ENCODE measurements at regions not wholly inside any gene's neighbourhood (a gene's known extent, or its start where the extent isn't known, plus 50 kb on each side); places are given as distances from the start of the nearest gene placed in this dataset.
"Not testable (repeated sequence)": the region's sequence is repeated elsewhere in the genome, so short reads cannot be mapped to it uniquely, and the experiment has no call there.

- H3K9me3 Mint-ChIP-seq: no peaks in the 10 kb centered on the region
- H3K4me1 Mint-ChIP-seq: no peaks in the 10 kb centered on the region
- no peak overlapping the region for H3K4me3 Mint-ChIP-seq
- ChIA-PET CTCF (no interaction called here), POLR2A (no interaction called here)
- no peak overlapping the region for H3K27ac Mint-ChIP-seq
- no peaks in the 10 kb centered on the region for H3K27me3 Mint-ChIP-seq
- no peak for DNase-seq
- H3K36me3 Mint-ChIP-seq (ENCODE audit: low read depth): no peaks in the 10 kb centered on the region
Measured at GRCh38 chr5:10892911-10893215, 131.8 kb upstream of the DAP start.

GRCh38 chr5:10892147-10892910 is 131.3 kb upstream of the DAP start:
- POLR2A ChIA-PET: no interaction called here

GRCh38 chr5:10891193-10891592 is 130.2 kb upstream of the DAP start:
- POLR2A ChIA-PET: no interaction called here
- Mint-ChIP-seq H3K4me1 (no peaks in the 10 kb centered on the region), H3K27me3 (no peaks in the 10 kb centered on the region), H3K36me3 (ENCODE audit: low read depth) (no peaks in the 10 kb centered on the region), H3K27ac (no peak overlapping the region), H3K9me3 (no peaks in the 10 kb centered on the region), H3K4me3 (no peak overlapping the region)
- CTCF ChIA-PET: no interaction called here
- DNase-seq: no peak

More at GRCh38 chr5:10892147-10892910, 131.3 kb upstream of the DAP start:
- no peak for DNase-seq
- CTCF ChIA-PET: no interaction called here
- H3K9me3 Mint-ChIP-seq: no peaks in the 10 kb centered on the region
- no peak overlapping the region for H3K4me3 Mint-ChIP-seq
- H3K27ac Mint-ChIP-seq: no peak overlapping the region
- no peaks in the 10 kb centered on the region for H3K4me1 Mint-ChIP-seq
- no peaks in the 10 kb centered on the region for H3K27me3 Mint-ChIP-seq
- H3K36me3 Mint-ChIP-seq (ENCODE audit: low read depth): no peaks in the 10 kb centered on the region

DNA sequence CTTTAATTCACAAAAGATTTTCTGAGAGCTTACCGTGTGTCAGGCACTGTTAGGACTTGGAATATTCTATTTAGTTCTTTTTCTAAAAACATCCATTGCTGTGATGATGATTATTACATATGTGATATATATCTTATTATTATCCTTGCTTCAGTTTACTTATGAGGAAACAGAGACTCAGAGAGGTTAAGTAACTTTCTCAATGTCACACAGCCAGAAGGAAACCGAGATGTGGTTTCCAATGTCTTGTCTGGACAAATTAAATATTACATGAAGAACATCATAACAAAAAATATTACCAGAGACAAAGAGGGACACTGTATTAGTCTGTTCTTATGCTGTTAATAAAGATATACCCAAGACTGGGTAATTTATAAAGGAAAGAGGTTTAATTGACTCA is 125.5 kb upstream of the DAP start:
- POLR2A ChIA-PET: no interaction called here
- no peaks in the 10 kb centered on the region for H3K27me3 Mint-ChIP-seq
- H3K4me1 Mint-ChIP-seq: no peaks in the 10 kb centered on the region
- DNase-seq: no peak
- CTCF ChIA-PET: no interaction called here
- no peak overlapping the region for H3K27ac Mint-ChIP-seq
- H3K36me3 Mint-ChIP-seq (ENCODE audit: low read depth): no peaks in the 10 kb centered on the region
- H3K4me3 Mint-ChIP-seq: no peak overlapping the region
- peaks cover 2% of the 10 kb centered on the region for H3K9me3 Mint-ChIP-seq

DNA sequence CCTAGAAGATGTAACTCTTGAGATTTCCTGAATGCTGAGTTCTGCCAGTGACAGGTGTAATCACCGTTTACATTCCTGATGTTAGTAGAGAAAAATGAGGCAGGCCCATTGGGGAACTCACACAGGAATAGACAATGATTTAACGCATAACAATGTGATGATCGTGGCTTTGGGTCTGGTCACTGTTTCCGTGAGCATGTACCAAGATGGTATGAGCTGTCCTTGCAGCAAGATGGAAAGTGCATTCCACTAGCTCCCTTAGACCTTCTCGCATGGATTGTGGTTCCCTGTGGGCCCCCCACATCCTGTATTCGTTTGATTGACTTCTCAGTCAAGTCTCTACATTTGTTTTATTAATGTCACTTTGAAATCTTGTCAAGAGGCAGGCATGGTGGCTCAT is 124.0 kb upstream of the DAP start:
- CTCF ChIA-PET: interaction anchor here (0.6 kb wide), 1 partner anchor 792 kb away, joined by 3 read pairs; no protein-coding TSS in a partner anchor
- POLR2A ChIA-PET: no interaction called here
- no peaks in the 10 kb centered on the region for H3K4me1 Mint-ChIP-seq
- no peak overlapping the region for H3K27ac Mint-ChIP-seq
- DNase-seq: no peak
- no peak overlapping the region for H3K4me3 Mint-ChIP-seq
- no peaks in the 10 kb centered on the region for H3K36me3 Mint-ChIP-seq (ENCODE audit: low read depth)
- peaks cover 2% of the 10 kb centered on the region for H3K9me3 Mint-ChIP-seq
- H3K27me3 Mint-ChIP-seq: peaks cover 2% of the 10 kb centered on the region

- H3K4me3 Mint-ChIP-seq; H3K36me3 Mint-ChIP-seq (ENCODE audit: low read depth); H3K9me3 Mint-ChIP-seq; DNase-seq; CTCF ChIA-PET; H3K27me3 Mint-ChIP-seq; POLR2A ChIA-PET; H3K4me1 Mint-ChIP-seq; H3K27ac Mint-ChIP-seq: not testable (repeated sequence)
Measured at GRCh38 chr5:10883945-10884344, 122.9 kb upstream of the DAP start.

DNA sequence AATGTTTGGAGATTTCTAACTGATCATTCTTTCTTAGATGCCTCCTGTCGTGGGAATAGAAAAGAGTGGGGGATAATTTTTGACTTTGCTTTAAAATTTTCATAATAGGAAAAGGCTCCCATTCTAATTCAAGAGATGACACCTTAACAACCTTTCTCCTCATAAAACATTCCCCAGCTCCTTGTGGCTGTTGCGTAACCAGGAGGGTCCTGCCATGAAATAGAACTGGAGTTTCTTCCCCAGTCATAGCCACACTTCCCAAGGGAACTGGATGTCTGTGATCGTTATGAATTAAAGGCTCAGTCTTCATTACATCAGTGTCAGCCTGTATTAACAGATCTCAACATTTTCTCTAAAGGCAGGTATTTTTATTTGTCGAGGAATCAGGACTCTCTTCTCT is 119.9 kb upstream of the DAP start:
- ChIA-PET CTCF (no interaction called here), POLR2A (no interaction called here)

GRCh38 chr5:10876996-10877395 is 116.0 kb upstream of the DAP start:
- H3K27ac Mint-ChIP-seq; POLR2A ChIA-PET; H3K4me1 Mint-ChIP-seq; CTCF ChIA-PET; H3K27me3 Mint-ChIP-seq; H3K4me3 Mint-ChIP-seq; DNase-seq; H3K36me3 Mint-ChIP-seq (ENCODE audit: low read depth); H3K9me3 Mint-ChIP-seq: not testable (repeated sequence)

More for the DNA sequence above, 119.9 kb upstream of the DAP start:
- no peak overlapping the region for H3K4me3 Mint-ChIP-seq
- H3K9me3 Mint-ChIP-seq: peaks cover 2% of the 10 kb centered on the region
- no peak for DNase-seq
- no peaks in the 10 kb centered on the region for H3K4me1 Mint-ChIP-seq
- no peaks in the 10 kb centered on the region for H3K36me3 Mint-ChIP-seq (ENCODE audit: low read depth)
- peaks cover 9% of the 10 kb centered on the region for H3K27me3 Mint-ChIP-seq
- no peak overlapping the region for H3K27ac Mint-ChIP-seq

DNA sequence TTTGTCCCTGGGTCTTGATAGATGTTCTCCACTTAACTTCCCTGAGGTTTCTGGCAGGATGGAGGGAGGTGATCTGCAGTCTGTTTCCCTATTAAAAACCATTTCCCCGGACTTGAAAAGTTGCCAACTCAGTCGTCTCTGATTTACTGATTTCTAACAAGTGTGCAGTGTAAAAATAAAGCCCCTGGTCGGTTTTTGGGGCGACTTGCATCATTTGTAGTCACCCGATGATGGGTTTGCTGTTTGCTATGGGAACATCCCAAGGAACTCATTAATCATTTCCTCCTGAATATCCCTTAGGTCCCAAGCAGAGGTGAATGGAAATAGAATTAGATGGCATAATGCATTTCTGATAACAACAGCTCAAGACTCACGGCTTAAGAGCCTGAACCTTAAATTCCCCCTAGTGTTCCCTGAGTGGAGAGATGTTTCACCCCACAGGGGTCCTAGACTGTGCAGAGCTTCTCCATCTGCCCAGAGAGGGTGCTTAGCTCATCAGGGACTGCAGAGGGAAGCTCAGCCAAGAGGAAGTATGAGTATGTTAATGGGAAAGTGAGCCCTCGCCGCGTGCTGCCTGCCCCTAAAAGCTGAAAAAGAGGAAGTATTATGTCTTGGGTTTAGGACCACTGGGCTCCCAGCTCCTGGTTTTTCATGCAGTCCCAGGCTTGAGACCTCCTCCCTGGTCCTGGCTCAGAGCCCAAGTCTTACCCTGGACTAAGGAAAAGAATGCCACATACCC is 115.1 kb upstream of the DAP start:
- Mint-ChIP-seq H3K27ac (no peak overlapping the region), H3K9me3 (no peaks in the 10 kb centered on the region), H3K27me3 (peaks cover 9% of the 10 kb centered on the region), H3K4me3 (no peak overlapping the region), H3K36me3 (ENCODE audit: low read depth) (no peaks in the 10 kb centered on the region), H3K4me1 (no peaks in the 10 kb centered on the region)
- ChIA-PET POLR2A (no interaction called here), CTCF (interaction anchor here (0.5 kb wide), 1 partner anchor 67 kb away, joined by 3 read pairs; no protein-coding TSS in a partner anchor)
- no peak for DNase-seq

- ChIA-PET POLR2A (no interaction called here), CTCF (no interaction called here)
- Mint-ChIP-seq H3K27ac (no peak overlapping the region), H3K36me3 (ENCODE audit: low read depth) (no peaks in the 10 kb centered on the region), H3K9me3 (no peaks in the 10 kb centered on the region), H3K4me1 (no peaks in the 10 kb centered on the region), H3K4me3 (no peak overlapping the region), H3K27me3 (peaks cover 11% of the 10 kb centered on the region)
- no peak for DNase-seq
Measured at GRCh38 chr5:10875201-10875768, 114.3 kb upstream of the DAP start.

- no peak for DNase-seq
- Mint-ChIP-seq H3K4me3 (no peak overlapping the region), H3K27ac (no peak overlapping the region), H3K36me3 (ENCODE audit: low read depth) (no peaks in the 10 kb centered on the region), H3K9me3 (no peaks in the 10 kb centered on the region), H3K27me3 (peaks cover 8% of the 10 kb centered on the region), H3K4me1 (no peaks in the 10 kb centered on the region)
- ChIA-PET POLR2A (no interaction called here), CTCF (no interaction called here)
Measured at GRCh38 chr5:10874541-10874940, 113.5 kb upstream of the DAP start.

DNA sequence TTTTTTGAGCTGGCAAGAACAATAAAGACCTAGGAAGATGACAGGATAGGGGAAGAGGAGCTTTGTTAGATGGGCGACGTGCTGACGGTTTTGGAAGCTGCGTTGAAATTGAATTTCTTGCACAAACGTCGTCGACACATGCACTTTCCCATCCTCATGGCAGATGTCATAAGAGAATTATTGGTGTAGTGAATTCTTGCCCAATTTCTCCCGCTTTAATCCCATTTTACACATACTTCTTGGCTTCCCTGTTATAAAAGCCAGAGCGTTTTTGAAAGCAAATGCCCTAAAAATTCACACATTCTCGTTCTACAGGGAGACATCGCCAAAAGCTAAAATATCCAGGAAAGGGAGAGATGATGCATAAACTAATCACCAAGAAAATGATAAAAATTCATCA is 109.8 kb upstream of the DAP start:
- H3K27me3 Mint-ChIP-seq: peaks cover 2% of the 10 kb centered on the region
- DNase-seq: no peak
- H3K4me1 Mint-ChIP-seq: no peaks in the 10 kb centered on the region
- no peaks in the 10 kb centered on the region for H3K9me3 Mint-ChIP-seq
- no peaks in the 10 kb centered on the region for H3K36me3 Mint-ChIP-seq (ENCODE audit: low read depth)
- no peak overlapping the region for H3K4me3 Mint-ChIP-seq
- CTCF ChIA-PET: no interaction called here
- POLR2A ChIA-PET: no interaction called here
- no peak overlapping the region for H3K27ac Mint-ChIP-seq

DNA sequence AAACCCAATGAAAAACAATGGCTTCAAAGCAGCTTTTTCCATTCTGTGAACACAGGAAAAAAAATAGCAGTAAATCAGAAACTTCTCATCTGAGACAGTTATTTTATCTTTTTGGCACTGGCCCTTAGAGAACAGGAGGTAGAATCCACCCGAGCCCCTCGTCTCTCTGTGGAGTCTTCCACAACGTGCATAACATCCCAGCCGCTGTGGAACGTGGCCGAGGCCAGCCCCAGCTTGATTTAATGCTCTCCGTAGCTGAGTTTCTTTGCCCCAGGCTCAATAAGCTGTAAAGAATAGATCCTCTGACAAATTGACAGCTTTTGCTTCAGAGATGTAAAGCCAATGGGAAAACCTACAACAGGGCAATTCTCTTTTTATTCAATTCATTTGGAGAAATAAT is 107.9 kb upstream of the DAP start:
- peaks cover 2% of the 10 kb centered on the region for H3K27me3 Mint-ChIP-seq
- DNase-seq: no peak
- CTCF ChIA-PET: interaction anchor here (0.5 kb wide), 1 partner anchor 618 kb away, joined by 4 read pairs; no protein-coding TSS in a partner anchor
- no peaks in the 10 kb centered on the region for H3K9me3 Mint-ChIP-seq
- H3K4me3 Mint-ChIP-seq: no peak overlapping the region
- no peaks in the 10 kb centered on the region for H3K36me3 Mint-ChIP-seq (ENCODE audit: low read depth)
- H3K4me1 Mint-ChIP-seq: no peaks in the 10 kb centered on the region
- H3K27ac Mint-ChIP-seq: no peak overlapping the region
- POLR2A ChIA-PET: no interaction called here

Data from activated CD4-positive, alpha-beta T cell treated with anti-CD3 and anti-CD28 coated beads, Interleukin-2, amount 10 ng/mL, durations not matched to agents 7 days and 5 days (primary cell).